ENCODE measurements at regions not wholly inside any gene's neighbourhood (a gene's known extent, or its start where the extent isn't known, plus 50 kb on each side); places are given as distances from the start of the nearest gene placed in this dataset.

DNA sequence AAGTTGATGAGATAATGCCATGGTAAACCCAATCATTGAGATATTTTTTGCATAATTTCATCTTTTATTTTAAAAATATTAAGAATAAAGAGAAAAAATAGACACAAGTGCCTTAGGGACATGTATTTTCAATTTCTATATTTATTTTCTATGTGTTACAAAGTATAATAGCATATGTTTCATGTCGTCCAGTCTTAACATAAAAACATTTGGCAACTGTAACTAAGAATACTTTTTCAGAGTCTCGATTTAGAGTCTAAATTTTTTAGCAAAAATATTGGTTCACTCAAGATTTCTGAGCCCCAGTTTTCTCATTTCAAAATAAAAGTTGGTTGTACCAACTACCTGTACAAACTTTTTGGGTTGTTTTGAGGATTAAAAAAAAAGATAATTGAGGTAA is 511.4 kb upstream of the ZNF385D start:
- Histone ChIP-seq H4K5ac (ENCODE audit: insufficient read length, low read depth, low read length) (no peak overlapping the region), H3T11ph (ENCODE audit: low read length) (no peak overlapping the region), H3K14ac (ENCODE audit: insufficient read depth, low read length) (no peak overlapping the region), H3K27ac (ENCODE audit: insufficient read length, low read depth, low read length) (no peak overlapping the region), H3K4me2 (ENCODE audit: insufficient read depth, insufficient read length, low read length) (no peak overlapping the region), H3K9me3 (ENCODE audit: control insufficient read depth, low read depth, low read length) (no peaks in the 10 kb centered on the region), H3K56ac (ENCODE audit: insufficient read length, low read depth, low read length) (no peak overlapping the region), H3K4ac (ENCODE audit: low read depth, low read length) (no peak overlapping the region), H2BK12ac (ENCODE audit: insufficient read length, low read depth, low read length) (no peak overlapping the region), H3K4me1 (ENCODE audit: insufficient read depth, low read length) (no peaks in the 10 kb centered on the region), H4K91ac (ENCODE audit: insufficient read length, low read depth, low read length) (no peak overlapping the region), H2BK15ac (ENCODE audit: low read depth, low read length) (no peak overlapping the region), H3K79me1 (ENCODE audit: insufficient read depth, low read depth, low read length, poor library complexity, severe bottlenecking) (no peaks in the 10 kb centered on the region), H4K20me1 (ENCODE audit: control insufficient read depth, insufficient read depth, insufficient read length) (no peaks in the 10 kb centered on the region), H4K8ac (replicated peaks; ENCODE audit: insufficient read length, low read depth, low read length) (no peak overlapping the region), H3K23me2 (ENCODE audit: insufficient read length, low read depth, low read length, poor library complexity, severe bottlenecking) (no peaks in the 10 kb centered on the region), H2AFZ (ENCODE audit: low read length) (no peak overlapping the region), H3K9ac (ENCODE audit: extremely low read depth, insufficient read length, low read length) (no peak overlapping the region), H2BK120ac (ENCODE audit: low read depth, low read length, poor library complexity, severe bottlenecking) (no peak overlapping the region), H2AK5ac (ENCODE audit: insufficient read length, low read length) (no peak overlapping the region), H2BK20ac (ENCODE audit: low read depth, low read length, poor library complexity, severe bottlenecking) (no peak overlapping the region), H3K79me2 (ENCODE audit: insufficient read depth, low read length) (no peaks in the 10 kb centered on the region), H2BK5ac (ENCODE audit: insufficient read length, low read length) (no peak overlapping the region), H3K27me3 (ENCODE audit: insufficient read depth, low read length) (no peaks in the 10 kb centered on the region), H3K18ac (ENCODE audit: insufficient read length, low read depth, low read length) (no peak overlapping the region), H3K23ac (ENCODE audit: insufficient read length, low read depth, low read length) (no peak overlapping the region)
- Mint-ChIP-seq H3K4me1 (no peaks in the 10 kb centered on the region), H3K36me3 (ENCODE audit: insufficient read depth in 1 of 3, low read depth in 3 of 3) (no peaks in the 10 kb centered on the region), H3K9me3 (no peaks in the 10 kb centered on the region), H3K4me3 (no peak overlapping the region), H3K27me3 (ENCODE audit: low read depth) (no peaks in the 10 kb centered on the region), H3K27ac (no peak overlapping the region)
- TF ChIP-seq, protein P1, sequence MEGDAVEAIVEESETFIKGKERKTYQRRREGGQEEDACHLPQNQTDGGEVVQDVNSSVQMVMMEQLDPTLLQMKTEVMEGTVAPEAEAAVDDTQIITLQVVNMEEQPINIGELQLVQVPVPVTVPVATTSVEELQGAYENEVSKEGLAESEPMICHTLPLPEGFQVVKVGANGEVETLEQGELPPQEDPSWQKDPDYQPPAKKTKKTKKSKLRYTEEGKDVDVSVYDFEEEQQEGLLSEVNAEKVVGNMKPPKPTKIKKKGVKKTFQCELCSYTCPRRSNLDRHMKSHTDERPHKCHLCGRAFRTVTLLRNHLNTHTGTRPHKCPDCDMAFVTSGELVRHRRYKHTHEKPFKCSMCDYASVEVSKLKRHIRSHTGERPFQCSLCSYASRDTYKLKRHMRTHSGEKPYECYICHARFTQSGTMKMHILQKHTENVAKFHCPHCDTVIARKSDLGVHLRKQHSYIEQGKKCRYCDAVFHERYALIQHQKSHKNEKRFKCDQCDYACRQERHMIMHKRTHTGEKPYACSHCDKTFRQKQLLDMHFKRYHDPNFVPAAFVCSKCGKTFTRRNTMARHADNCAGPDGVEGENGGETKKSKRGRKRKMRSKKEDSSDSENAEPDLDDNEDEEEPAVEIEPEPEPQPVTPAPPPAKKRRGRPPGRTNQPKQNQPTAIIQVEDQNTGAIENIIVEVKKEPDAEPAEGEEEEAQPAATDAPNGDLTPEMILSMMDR (conservative IDR thresholded peaks at IDR 0.05), result no peak
- WGBS (ENCODE audit: extremely low coverage, insufficient read length, low lambda C conversion rate), result no CpG with 5 or more reads among the region's 2 CpGs
- DNase-seq, result no peak
